Colonic mucosa (tissue), 4 donors: ENCODE measurements at regions not wholly inside any gene's neighbourhood (a gene's known extent, or its start where the extent isn't known, plus 50 kb on each side); places are given as distances from the start of the nearest gene placed in this dataset.

ENCODE experiments used
- DNase-seq: peaks from one replicate; pipeline ENCODE4 v3.0.0-alpha.2; 2020
- H3K27ac ChIP-seq: fragments of 200-600 bp; one replicate; pipeline ENCODE4 v1.8.0; 2021
- H3K27me3 ChIP-seq: fragments of 200-600 bp; one replicate; pipeline ENCODE4 v1.8.0; 2021
- H3K36me3 ChIP-seq: fragments of 200-600 bp; one replicate; pipeline ENCODE4 v1.8.0; 2021
- H3K4me1 ChIP-seq: fragments of 200-600 bp; one replicate; pipeline ENCODE4 v1.8.0; 2021; ENCODE audit warnings: mild to moderate bottlenecking
- H3K4me3 ChIP-seq: fragments of 200-600 bp; one replicate; pipeline ENCODE4 v1.8.0; 2021
- H3K9ac ChIP-seq, 2 donors: one replicate each; pipeline ENCODE4 v1.7.0; 2013; ENCODE audit warnings: control low read depth in 2 of 2, low read depth in 2 of 2, low read length in 2 of 2
- H3K9me3 ChIP-seq: fragments of 200-600 bp; one replicate; pipeline ENCODE4 v1.8.0; 2021
- intact Hi-C: fragments of 100-400 bp; cut with DNase I; formaldehyde crosslinking; loops from one replicate; pipeline ENCODE4 v1.14.1; 2022
- TF ChIP-seq, protein P1 (sequence below): fragments of 200-600 bp; IDR thresholded peaks from one replicate; pipeline ENCODE4 v1.8.0; 2022; ENCODE audit warnings: antibody characterized with exemption, mild to moderate bottlenecking
- donor health status: healthy.
- donor health status: DM: no; HTN: no; CAD: no.
- donor health status: DM: no; HTN: no; CAD: no.

DNA sequence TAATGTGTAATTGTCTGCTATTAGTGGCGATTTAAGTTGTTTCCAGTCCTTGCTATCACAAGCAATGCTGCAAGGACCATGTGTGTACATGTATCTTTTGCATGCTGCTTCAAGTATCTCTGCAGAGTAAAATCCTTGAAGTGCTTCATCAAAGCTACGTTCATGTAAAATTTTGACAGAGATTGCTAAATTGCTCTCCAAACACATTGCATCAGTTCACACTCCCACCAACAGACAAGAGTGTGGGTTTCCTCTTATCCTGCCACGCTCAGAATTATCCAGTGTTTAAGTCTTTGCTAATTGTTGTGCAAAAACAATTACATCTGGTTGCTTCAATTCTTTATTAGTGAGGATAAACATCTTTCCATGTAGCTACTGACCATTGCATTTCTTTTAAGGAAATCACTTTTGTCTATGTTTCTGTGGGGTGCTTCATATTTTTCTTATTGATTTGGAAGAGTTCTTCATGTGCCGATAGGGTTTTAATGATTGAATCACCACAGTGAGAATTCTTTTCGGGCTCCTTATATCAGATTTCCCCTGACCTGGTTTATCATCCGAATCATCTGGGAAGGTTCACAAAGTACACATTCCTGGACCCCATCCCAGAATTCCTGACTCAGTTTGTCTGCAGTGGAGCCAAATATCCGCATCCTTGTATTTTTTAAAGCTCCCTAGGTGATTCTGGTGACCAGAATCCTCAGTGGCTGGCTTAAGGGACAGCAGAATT lies 56.3 kb upstream of the GALNT2 start:
- Histone ChIP-seq H3K9ac (no peak overlapping the region), H3K27ac (no peak overlapping the region), H3K4me3 (no peak overlapping the region), H3K4me1 (no peaks in the 10 kb centered on the region), H3K27me3 (no peaks in the 10 kb centered on the region), H3K9me3 (no peaks in the 10 kb centered on the region), H3K36me3 (no peaks in the 10 kb centered on the region)
- TF ChIP-seq, protein P1, sequence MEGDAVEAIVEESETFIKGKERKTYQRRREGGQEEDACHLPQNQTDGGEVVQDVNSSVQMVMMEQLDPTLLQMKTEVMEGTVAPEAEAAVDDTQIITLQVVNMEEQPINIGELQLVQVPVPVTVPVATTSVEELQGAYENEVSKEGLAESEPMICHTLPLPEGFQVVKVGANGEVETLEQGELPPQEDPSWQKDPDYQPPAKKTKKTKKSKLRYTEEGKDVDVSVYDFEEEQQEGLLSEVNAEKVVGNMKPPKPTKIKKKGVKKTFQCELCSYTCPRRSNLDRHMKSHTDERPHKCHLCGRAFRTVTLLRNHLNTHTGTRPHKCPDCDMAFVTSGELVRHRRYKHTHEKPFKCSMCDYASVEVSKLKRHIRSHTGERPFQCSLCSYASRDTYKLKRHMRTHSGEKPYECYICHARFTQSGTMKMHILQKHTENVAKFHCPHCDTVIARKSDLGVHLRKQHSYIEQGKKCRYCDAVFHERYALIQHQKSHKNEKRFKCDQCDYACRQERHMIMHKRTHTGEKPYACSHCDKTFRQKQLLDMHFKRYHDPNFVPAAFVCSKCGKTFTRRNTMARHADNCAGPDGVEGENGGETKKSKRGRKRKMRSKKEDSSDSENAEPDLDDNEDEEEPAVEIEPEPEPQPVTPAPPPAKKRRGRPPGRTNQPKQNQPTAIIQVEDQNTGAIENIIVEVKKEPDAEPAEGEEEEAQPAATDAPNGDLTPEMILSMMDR, result no peak
- no peak for DNase-seq
- intact Hi-C loops, result no loop called here

DNA sequence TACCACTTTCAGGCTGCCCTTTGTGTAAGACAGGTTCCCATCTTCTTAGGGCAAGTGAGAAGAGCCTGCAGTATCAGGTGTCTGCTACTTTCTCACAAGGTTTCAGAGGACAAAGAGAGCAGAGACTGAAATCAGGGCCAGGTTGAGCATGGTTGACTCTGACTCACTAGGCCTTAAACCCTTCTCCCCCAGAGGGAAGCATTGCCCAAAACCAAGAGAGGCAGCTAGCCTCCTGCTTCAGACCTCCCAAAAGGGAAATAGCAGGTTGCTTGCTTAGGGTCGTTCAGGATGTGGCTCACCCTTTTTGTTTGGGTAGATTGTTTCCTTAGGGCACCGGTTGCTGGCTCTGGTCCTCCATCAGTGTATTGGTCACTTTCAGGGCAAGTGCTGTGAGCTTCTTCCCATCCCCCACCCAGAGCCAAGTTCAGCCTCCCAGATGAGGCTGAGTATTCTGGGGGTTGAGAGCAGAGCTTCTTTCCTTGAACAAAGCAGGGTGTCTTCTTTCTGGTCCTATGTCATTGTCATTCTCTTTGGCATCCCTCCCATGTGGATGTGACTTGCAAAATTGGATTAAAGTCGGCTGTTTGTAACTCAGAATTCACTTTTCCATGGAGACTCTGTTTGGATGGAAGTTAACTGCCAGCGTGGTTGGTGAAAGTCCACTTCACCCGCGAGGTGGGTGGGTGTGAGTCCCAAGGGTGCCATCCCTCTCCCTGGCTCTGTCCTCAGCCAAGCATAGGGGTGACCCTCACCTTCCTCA lies 55.5 kb upstream of the GALNT2 start:
- no peak overlapping the region for H3K27ac ChIP-seq

DNA sequence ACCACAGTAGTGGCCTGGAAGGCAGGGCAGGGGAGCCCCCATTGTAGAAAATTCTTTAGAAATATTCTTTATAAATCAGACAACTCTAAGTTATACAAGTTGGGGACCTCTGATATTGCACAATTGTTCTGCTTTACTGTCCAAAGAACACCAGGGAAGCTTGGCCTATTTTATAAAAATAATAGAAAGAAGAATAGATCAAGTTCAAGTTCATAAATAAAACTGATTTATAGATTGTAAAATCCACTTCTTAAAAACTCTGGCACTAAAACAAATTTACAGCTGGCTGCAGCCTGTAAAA lies 55.0 kb upstream of the GALNT2 start:
- intact Hi-C loops, result no loop called here
- H3K4me1 ChIP-seq, result no peaks in the 10 kb centered on the region
- no peaks in the 10 kb centered on the region for H3K27me3 ChIP-seq
- TF ChIP-seq, protein P1, result no peak
- no peak overlapping the region for H3K9ac ChIP-seq
- no peaks in the 10 kb centered on the region for H3K9me3 ChIP-seq
- no peak for DNase-seq
- H3K27ac ChIP-seq, result no peak overlapping the region
- H3K4me3 ChIP-seq, result no peak overlapping the region
- no peaks in the 10 kb centered on the region for H3K36me3 ChIP-seq

More for the DNA sequence above, 55.5 kb upstream of the GALNT2 start:
- intact Hi-C loops, result no loop called here
- TF ChIP-seq, protein P1, result no peak
- DNase-seq, result no peak
- Histone ChIP-seq H3K36me3 (no peaks in the 10 kb centered on the region), H3K9me3 (no peaks in the 10 kb centered on the region), H3K9ac (no peak overlapping the region), H3K4me1 (no peaks in the 10 kb centered on the region), H3K27me3 (no peaks in the 10 kb centered on the region), H3K4me3 (no peak overlapping the region)

DNA sequence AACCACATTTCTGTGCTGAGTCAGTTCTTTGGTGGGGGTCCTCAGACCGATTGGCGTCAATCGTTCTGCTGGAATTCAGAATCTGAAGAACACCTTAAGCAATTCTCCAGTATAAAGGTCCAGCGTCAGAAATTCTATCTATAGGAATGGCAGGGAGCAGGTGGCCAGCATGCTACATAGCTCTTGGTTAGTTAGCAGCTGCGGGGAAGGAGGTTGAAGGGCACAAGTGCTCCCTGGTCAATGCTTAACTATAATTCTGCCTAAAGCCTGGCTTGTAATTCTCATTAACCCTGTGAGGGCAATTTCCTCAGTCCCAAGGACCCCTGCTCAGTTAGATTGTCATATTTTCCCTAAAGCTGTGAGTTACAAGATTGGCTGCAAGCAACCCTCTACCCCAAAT lies 54.3 kb upstream of the GALNT2 start:
- no peak for DNase-seq
- no peaks in the 10 kb centered on the region for H3K9me3 ChIP-seq
- intact Hi-C loops, result no loop called here
- H3K27me3 ChIP-seq, result no peaks in the 10 kb centered on the region
- H3K4me3 ChIP-seq, result no peak overlapping the region
- TF ChIP-seq, protein P1, result no peak
- no peak overlapping the region for H3K9ac ChIP-seq
- H3K4me1 ChIP-seq, result no peaks in the 10 kb centered on the region
- no peak overlapping the region for H3K27ac ChIP-seq
- H3K36me3 ChIP-seq, result no peaks in the 10 kb centered on the region

DNA sequence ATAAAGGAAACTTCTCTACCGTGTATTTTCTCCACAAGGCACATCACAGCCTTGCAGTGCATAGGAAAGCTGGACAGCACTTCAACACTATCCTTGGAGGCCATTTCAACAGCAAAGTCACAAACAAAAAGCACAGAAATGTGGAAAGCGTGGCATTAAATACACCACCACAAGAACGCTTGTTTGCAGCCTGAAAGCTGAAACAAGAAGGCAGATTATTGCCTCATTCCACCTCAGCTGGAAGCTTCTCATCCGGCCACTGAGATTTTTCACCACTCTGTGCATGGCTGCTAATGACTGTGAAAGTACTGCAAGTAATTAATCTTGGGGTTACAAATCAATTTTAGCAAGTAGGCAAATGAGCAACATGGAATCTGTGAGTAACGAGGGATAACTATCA lies 50.9 kb upstream of the GALNT2 start:
- intact Hi-C loops, result no loop called here
- H3K27ac ChIP-seq, result no peak overlapping the region
- H3K36me3 ChIP-seq, result no peaks in the 10 kb centered on the region
- DNase-seq, result no peak
- no peaks in the 10 kb centered on the region for H3K27me3 ChIP-seq
- H3K9ac ChIP-seq, result no peak overlapping the region
- H3K4me3 ChIP-seq, result no peak overlapping the region
- TF ChIP-seq, protein P1, result no peak
- no peaks in the 10 kb centered on the region for H3K9me3 ChIP-seq
- H3K4me1 ChIP-seq, result no peaks in the 10 kb centered on the region
